Natural killer cell (primary cell): ENCODE measurements at regions not wholly inside any gene's neighbourhood (a gene's known extent, or its start where the extent isn't known, plus 50 kb on each side); places are given as distances from the start of the nearest gene placed in this dataset.

ENCODE experiments used
- ATAC-seq, 3 donors: fragments of 150-1000 bp in 2 of 3; fragments of 200-7000 bp in 1 of 3; cut with Tn5 transposase; 1 replicate in 1 of 3; 2 replicates in 2 of 3; pipeline ENCODE4 v1.10.0; 2021; ENCODE audit warnings: mild to moderate bottlenecking in 2 of 3, moderate library complexity in 2 of 3
- DNase-seq, 2 donors: peaks; one replicate each; pipeline versions ENCODE4 v3.0.0 to v3.0.0-alpha.2; 2013 to 2021; ENCODE audit warnings: mixed read lengths in 1 of 2
- H3K27ac ChIP-seq: one replicate; pipeline ENCODE4 v1.5.1; 2013; ENCODE audit warnings: mild to moderate bottlenecking, low read length
- H3K27me3 ChIP-seq: one replicate; pipeline ENCODE4 v1.6.1; 2013; ENCODE audit warnings: low read length; ENCODE audit not compliant: control insufficient read depth, insufficient read depth
- H3K36me3 ChIP-seq: one replicate; pipeline ENCODE4 v1.6.1; 2013; ENCODE audit warnings: low read length; ENCODE audit not compliant: control insufficient read depth, insufficient read depth
- H3K4me1 ChIP-seq: one replicate; pipeline ENCODE4 v1.6.1; 2013; ENCODE audit warnings: low read length; ENCODE audit not compliant: control insufficient read depth, insufficient read depth
- H3K4me3 ChIP-seq: one replicate; pipeline ENCODE4 v1.5.1; 2013; ENCODE audit warnings: low read length
- H3K9me3 ChIP-seq: one replicate; pipeline ENCODE4 v1.6.1; 2013; ENCODE audit warnings: low read length; ENCODE audit not compliant: control insufficient read depth, insufficient read depth
- H3K27ac Mint-ChIP-seq, 2 donors: one replicate each; pipeline ENCODE4 v1.8.0; 2022; ENCODE audit warnings: mild to moderate bottlenecking in 2 of 2, mixed read lengths in 2 of 2, moderate library complexity in 1 of 2
- H3K27me3 Mint-ChIP-seq, 2 donors: one replicate each; pipeline ENCODE4 v1.8.0; 2022; ENCODE audit warnings: low read depth in 2 of 2, mixed read lengths in 2 of 2
- H3K36me3 Mint-ChIP-seq: one replicate; pipeline ENCODE4 v1.8.0; 2022; ENCODE audit warnings: mixed read lengths
- H3K4me1 Mint-ChIP-seq, 2 donors: one replicate each; pipeline ENCODE4 v1.8.0; 2022; ENCODE audit warnings: mixed read lengths in 2 of 2
- H3K4me3 Mint-ChIP-seq: one replicate; pipeline ENCODE4 v1.8.0; 2022; ENCODE audit warnings: mild to moderate bottlenecking, moderate library complexity, mixed read lengths
- H3K9me3 Mint-ChIP-seq, 2 donors: one replicate each; pipeline ENCODE4 v1.8.0; 2022; ENCODE audit warnings: mixed read lengths in 2 of 2
- WGBS: methylation state at CpG from one replicate; pipeline ENCODE4 v1.1.7; 2013; ENCODE audit warnings: missing lambda C conversion rate; ENCODE audit not compliant: insufficient coverage; 5-methylcytosine and 5-hydroxymethylcytosine counted together
- intact Hi-C: fragments of 100-400 bp; cut with micrococcal nuclease; formaldehyde crosslinking; loops from one replicate; pipeline ENCODE4 v1.14.2; 2022
- TF ChIP-seq, protein P1 (sequence below): fragments of 200-600 bp; IDR thresholded peaks from one replicate; pipeline ENCODE4 v1.8.0; 2022; ENCODE audit warnings: antibody characterized with exemption

DNA sequence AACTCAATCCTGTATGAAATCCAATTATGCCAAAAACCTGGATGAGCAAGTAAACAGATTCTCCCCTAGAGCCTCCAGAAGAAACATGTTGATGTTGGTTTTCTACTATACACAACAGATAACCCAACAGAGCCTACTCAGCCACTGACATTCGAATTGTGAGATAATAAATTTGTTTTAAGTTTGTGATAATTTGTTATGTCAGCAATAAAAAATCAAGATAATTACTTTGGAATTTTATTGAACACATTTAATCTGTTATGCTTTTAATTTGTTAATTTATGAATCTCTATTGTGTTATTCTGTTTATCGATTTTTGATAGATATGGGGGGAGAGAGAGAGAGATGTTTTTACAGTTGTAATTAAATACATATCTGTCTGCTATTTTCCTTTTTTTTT is 1016.1 kb upstream of the PCDH7 start:
- intact Hi-C loops = no loop called here
- TF ChIP-seq, protein P1, sequence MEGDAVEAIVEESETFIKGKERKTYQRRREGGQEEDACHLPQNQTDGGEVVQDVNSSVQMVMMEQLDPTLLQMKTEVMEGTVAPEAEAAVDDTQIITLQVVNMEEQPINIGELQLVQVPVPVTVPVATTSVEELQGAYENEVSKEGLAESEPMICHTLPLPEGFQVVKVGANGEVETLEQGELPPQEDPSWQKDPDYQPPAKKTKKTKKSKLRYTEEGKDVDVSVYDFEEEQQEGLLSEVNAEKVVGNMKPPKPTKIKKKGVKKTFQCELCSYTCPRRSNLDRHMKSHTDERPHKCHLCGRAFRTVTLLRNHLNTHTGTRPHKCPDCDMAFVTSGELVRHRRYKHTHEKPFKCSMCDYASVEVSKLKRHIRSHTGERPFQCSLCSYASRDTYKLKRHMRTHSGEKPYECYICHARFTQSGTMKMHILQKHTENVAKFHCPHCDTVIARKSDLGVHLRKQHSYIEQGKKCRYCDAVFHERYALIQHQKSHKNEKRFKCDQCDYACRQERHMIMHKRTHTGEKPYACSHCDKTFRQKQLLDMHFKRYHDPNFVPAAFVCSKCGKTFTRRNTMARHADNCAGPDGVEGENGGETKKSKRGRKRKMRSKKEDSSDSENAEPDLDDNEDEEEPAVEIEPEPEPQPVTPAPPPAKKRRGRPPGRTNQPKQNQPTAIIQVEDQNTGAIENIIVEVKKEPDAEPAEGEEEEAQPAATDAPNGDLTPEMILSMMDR = no peak
- WGBS = no CpG with 5 or more reads among the region's 2 CpGs
- H3K27ac ChIP-seq = no peak overlapping the region
- no peaks in the 10 kb centered on the region for H3K27me3 ChIP-seq
- H3K27me3 Mint-ChIP-seq = no peaks in the 10 kb centered on the region
- no peak overlapping the region for H3K4me3 Mint-ChIP-seq
- DNase-seq (no peak), ATAC-seq (no peak)
- peaks cover 13 to 27% of the 10 kb centered on the region in 2 donors for H3K9me3 Mint-ChIP-seq
- no peaks in the 10 kb centered on the region for H3K36me3 ChIP-seq
- H3K4me1 ChIP-seq = no peaks in the 10 kb centered on the region
- peaks cover 13% of the 10 kb centered on the region for H3K9me3 ChIP-seq
- no peak overlapping the region for H3K4me3 ChIP-seq
- H3K27ac Mint-ChIP-seq = no peak overlapping the region
- H3K36me3 Mint-ChIP-seq = no peaks in the 10 kb centered on the region
- H3K4me1 Mint-ChIP-seq = no peaks in the 10 kb centered on the region

DNA sequence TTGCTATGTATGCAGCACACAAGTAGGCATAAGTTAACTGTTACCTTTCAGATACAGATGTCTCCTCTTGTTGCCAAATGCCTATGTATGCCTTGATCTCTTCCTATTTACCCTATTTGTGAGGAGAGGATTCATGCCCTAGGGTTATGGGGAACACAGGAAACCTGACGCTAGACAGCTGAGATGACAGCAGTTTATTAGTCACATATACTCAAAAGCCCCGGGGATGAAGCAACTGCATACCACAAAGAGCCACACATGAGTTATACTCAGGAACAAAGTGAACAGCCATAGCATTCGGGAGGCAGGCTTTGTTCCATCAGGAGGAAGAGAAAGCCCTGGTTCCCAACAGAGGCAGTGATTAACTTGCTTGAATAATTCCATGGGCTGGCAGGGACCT is 1011.7 kb upstream of the PCDH7 start:
- DNase-seq = no peak
- Mint-ChIP-seq H3K9me3 (peaks cover 9 to 14% of the 10 kb centered on the region in 2 donors), H3K4me3 (no peak overlapping the region), H3K4me1 (no peaks in the 10 kb centered on the region), H3K36me3 (no peaks in the 10 kb centered on the region), H3K27ac (no peak overlapping the region), H3K27me3 (no peaks in the 10 kb centered on the region)
- no peak overlapping the region for H3K4me3 ChIP-seq
- intact Hi-C loops = no loop called here
- H3K9me3 ChIP-seq = peaks cover 16% of the 10 kb centered on the region
- no peak overlapping the region for H3K27ac ChIP-seq
- WGBS = 75% methylated on average over 3 of the region's 3 CpGs
- ATAC-seq = no peak
- TF ChIP-seq, protein P1 = no peak
- H3K27me3 ChIP-seq = no peaks in the 10 kb centered on the region
- H3K36me3 ChIP-seq = no peaks in the 10 kb centered on the region
- no peaks in the 10 kb centered on the region for H3K4me1 ChIP-seq

DNA sequence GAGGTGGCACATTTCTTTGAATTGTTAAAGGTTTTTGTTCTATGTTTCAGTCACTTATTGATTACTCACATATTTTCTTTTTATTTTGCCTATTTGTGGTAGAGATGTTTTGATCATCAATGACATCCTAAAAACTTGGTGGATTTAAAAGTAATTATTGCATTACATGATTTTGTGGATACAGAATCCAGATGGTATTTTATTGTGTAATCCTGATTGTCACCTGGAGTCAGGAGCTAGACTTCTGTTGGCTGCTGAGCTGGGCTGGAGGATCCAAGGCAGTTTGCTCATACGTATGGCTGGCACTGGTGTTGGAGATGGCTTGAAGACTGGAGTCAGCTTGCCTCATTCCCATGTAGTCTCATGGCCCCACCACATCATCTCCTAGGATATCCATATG is 1009.6 kb upstream of the PCDH7 start:
- DNase-seq = no peak
- no peaks in the 10 kb centered on the region for H3K36me3 Mint-ChIP-seq
- no peak overlapping the region for H3K27ac Mint-ChIP-seq
- intact Hi-C loops = no loop called here
- no peak overlapping the region for H3K4me3 Mint-ChIP-seq
- Histone ChIP-seq H3K9me3 (peaks cover 16% of the 10 kb centered on the region), H3K4me3 (no peak overlapping the region), H3K4me1 (no peaks in the 10 kb centered on the region), H3K27ac (no peak overlapping the region), H3K36me3 (no peaks in the 10 kb centered on the region), H3K27me3 (no peaks in the 10 kb centered on the region)
- H3K9me3 Mint-ChIP-seq = peaks cover 6 to 10% of the 10 kb centered on the region in 2 donors
- H3K4me1 Mint-ChIP-seq = no peaks in the 10 kb centered on the region
- TF ChIP-seq, protein P1 = no peak
- H3K27me3 Mint-ChIP-seq = no peaks in the 10 kb centered on the region
- no peak for ATAC-seq
- 63% methylated on average over 1 of the region's 1 CpG for WGBS

DNA sequence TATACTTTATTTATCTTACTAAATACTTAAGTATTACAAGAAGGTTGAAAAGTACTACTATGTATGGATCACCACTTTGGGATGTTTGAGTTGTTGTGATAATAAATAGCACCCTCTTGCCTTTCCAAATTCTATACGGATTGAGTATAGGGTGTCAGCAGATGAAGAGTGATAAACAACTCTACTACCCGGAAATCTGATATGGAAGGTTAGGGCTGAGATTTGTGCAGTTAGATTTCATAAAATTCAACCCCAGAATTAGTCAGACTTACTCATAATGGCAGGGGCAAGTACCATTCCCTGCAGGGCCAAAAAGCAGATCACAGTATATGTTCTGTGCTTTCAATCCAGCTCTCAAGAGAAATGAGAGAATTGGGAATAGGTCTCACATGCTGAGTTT is 1008.9 kb upstream of the PCDH7 start:
- peaks cover 14% of the 10 kb centered on the region for H3K9me3 ChIP-seq
- no peak overlapping the region for H3K27ac Mint-ChIP-seq
- no CpG with 5 or more reads among the region's 2 CpGs for WGBS
- no peak for ATAC-seq
- intact Hi-C loops = no loop called here
- no peaks in the 10 kb centered on the region for H3K27me3 Mint-ChIP-seq
- H3K27ac ChIP-seq = no peak overlapping the region
- no peaks in the 10 kb centered on the region for H3K36me3 Mint-ChIP-seq
- H3K4me1 ChIP-seq = no peaks in the 10 kb centered on the region
- DNase-seq = no peak
- H3K4me3 Mint-ChIP-seq = no peak overlapping the region
- peaks cover 6 to 10% of the 10 kb centered on the region in 2 donors for H3K9me3 Mint-ChIP-seq
- TF ChIP-seq, protein P1 = no peak
- no peaks in the 10 kb centered on the region for H3K4me1 Mint-ChIP-seq
- no peaks in the 10 kb centered on the region for H3K36me3 ChIP-seq
- no peaks in the 10 kb centered on the region for H3K27me3 ChIP-seq
- H3K4me3 ChIP-seq = no peak overlapping the region
